ENCODE measurements at regions not wholly inside any gene's neighbourhood (a gene's known extent, or its start where the extent isn't known, plus 50 kb on each side); places are given as distances from the start of the nearest gene placed in this dataset.

- peak; percentile 51 for DNase-seq
These were observed 85.6 kb downstream of the CD8B2 start for GRCh38 chr2:106572541-106573450.

- DNase-seq, result no peak
These were observed 86.6 kb downstream of the CD8B2 start for GRCh38 chr2:106573773-106574172.

DNA sequence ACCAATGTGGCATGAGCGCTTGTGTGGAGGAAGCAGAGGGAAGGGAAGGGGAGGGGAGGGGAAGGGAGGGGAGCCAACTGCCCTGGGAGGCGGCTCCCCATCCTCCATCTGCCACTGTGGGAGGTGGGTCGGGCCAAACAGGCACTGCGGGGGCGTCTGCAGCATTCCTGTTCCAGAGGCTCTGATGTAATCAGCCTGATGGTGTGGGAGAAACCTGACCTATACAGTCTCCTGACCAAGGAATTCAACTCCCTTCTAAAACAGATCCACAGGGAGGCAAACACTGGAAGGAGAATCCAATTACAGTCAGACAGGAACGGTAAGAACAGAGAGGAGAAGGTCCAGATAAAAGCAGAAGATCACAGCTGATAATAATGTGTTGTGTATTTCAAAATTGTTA, 88.8 kb downstream of the CD8B2 start:
- peak; percentile 90 for DNase-seq

DNA sequence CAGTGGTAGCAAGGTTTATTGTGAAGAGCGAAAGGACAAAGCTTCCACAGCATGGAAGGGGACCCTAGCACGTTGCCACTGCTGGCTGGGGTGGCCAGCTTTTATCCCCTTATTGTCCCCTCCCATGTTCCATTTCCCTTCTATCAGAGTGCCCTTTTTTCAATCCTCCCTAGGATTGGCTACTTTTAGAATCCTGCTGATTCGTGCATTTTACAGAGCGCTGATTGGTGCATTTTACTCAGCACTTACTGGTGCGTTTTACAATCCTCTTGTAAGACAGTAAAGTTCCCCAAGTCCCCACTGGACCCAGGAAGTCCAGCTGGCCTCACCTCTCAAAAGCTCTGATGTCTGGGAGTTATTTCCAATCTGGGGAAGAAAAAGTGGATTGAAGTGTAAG, 90.1 kb downstream of the CD8B2 start:
- no peak for DNase-seq

- no peak for DNase-seq
These were observed 92.6 kb downstream of the CD8B2 start for GRCh38 chr2:106579750-106580197.

GRCh38 chr2:106580241-106580640, 93.1 kb downstream of the CD8B2 start:
- no peak for DNase-seq

DNA sequence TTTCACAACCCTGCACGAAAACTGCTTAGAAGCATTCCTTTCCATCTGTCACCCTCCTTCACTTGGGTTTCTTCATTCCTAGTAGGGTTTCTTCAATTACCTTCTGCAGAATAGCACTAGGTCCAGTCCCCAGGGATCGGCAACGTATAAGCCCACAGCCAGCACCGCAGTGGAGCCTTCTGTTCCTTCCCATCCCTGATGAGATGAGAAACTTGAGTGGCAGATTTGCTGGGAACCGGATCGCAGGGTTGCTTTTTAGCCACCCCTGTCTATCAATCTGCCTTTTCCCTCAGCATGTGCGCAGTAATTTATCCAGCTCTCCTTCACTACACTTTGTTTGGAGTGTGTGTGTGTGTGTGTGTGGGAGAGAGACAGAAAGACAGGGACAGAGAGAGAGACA, 94.2 kb downstream of the CD8B2 start:
- DNase-seq, result peak; percentile 36

- no peak for DNase-seq
These were observed 94.6 kb downstream of the CD8B2 start for GRCh38 chr2:106581755-106582147.

GRCh38 chr2:106582148-106583143, 95.3 kb downstream of the CD8B2 start:
- peak; percentile 90 for DNase-seq

DNA sequence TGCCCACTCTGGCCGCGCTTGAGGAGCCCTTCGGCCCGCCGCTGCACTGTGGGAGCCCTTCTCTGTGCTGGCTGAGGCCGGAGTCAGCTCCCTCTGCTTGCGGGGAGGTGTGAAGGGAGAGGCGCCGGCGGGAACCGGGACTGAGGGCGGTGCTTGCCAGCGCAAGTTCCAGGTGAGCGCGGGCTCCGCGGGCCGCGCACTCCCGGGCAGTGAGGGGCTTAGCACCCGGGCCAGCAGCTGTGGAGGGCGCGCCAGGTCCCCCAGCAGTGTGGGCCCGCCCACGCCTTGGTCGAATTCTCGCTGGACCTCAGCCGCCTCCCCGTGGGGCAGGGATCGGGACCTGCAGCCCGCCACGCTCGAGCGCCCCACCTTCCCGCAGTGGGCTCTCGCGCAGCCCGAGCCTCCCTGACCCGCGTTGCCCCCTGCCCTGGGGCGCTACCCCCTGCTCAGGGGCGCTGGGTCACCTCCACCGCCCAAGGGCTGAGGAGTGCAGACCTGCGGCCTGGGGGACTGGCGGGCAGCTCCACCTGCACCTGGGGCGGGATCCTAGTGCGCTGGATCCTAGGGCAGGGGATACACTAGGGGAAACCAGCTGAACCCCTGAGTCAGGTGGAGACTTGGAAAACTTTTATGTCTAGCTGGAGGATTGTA, 97.3 kb downstream of the CD8B2 start:
- no peak for DNase-seq

- DNase-seq, result no peak
These were observed 109.7 kb downstream of the CD8B2 start for GRCh38 chr2:106596844-106597243.

DNA sequence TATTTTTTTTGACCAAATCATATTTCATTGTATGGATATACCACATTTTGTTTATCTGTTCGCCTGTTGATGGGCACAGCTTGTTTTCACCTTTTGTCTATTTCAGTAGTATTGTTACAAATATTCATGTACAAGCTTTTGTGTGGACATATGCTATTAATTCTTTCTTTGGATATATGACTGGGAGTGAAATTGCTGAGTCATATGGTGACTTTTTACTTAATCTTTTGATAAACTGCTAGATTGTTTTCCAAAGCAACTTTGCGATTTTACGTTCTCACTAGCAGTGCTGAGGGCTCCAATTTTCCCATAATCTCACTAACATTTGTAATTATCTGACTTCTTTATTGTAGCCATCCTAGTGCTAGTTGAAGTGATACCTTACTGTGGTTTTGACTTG, 112.4 kb downstream of the CD8B2 start:
- no peak for DNase-seq

- no peak for DNase-seq
These were observed 114.9 kb downstream of the CD8B2 start for GRCh38 chr2:106602042-106602441.

DNA sequence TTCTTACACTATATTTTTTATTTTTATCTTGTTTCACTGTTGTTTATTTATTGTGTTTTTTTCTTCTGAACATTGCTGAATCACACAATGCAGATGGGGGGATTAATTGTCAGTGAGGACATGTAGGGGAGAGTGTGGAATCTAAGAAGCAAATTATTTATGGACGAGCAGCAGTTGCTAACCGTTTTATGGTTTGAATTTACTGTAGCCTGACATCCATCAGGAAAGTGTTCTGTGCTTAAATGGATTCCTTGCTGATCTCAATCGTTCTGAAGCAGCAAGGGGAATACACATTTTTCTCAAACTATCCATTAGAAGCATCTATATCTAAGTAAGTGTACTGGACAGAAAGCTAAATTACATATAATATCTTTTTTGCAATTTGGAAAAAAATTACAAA, 119.5 kb downstream of the CD8B2 start:
- DNase-seq, result no peak

DNA sequence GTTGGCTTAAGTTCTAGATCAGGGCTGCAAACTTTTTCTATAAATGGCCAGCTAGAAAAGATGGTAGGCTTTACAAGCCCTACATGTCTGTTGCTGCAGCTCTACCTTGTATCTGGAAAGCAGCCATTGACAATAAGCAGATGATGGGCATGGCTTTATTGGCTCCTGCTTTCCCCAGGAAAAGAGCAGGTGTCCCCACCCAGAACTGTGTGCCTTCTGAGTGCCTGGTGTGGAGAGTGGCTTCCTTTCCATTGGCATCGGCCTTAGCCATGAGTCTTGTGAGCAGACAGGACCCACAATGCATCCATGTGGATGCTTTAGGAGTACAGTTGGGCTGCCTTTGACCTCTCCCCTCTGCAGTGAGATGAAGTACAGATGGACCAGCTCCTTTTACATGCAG, 120.2 kb downstream of the CD8B2 start:
- no peak for DNase-seq

GRCh38 chr2:106609780-106610179, 122.6 kb downstream of the CD8B2 start:
- DNase-seq, result no peak

DNA sequence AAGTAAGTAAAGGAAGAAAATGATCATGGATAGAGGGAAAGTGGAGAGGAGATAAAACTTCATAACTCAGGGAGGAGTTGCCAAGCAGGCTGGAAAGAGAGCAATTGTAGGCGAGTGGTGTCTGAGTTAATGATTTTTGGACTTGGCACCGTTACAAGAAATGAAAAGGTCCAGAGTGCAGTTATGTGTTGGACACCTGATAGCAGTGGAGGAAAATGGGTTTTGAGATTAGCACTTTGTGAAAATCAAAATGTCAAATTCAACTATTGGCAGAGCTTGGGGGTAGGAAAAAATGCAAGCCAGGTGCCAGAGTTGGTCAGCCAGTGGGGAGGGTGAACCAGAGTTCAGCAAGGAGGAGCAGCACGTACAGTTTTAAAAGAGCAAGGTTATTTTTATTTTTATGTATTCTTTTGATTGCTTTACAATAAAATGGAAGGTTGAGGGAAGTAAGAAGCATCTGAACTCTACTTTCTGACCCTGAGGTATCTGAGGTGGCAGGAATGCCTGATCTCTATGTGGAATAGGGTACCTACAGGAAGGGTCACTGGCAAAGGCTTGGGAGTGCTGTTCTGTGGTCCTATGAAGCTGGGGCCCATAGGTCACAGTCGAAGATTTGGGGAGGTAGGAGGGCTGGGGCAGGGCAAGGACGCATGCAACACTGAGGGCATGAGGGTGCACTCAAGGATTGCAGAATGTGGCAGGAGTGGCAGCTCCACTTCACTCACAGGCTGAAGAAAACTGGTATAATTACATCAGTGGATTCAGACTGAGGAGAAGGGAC, 127.5 kb downstream of the CD8B2 start:
- no peak for DNase-seq

GRCh38 chr2:106618614-106619013, 131.4 kb downstream of the CD8B2 start:
- no peak for DNase-seq

- DNase-seq, result no peak
These were observed 136.3 kb downstream of the CD8B2 start for GRCh38 chr2:106623456-106623855.

DNA sequence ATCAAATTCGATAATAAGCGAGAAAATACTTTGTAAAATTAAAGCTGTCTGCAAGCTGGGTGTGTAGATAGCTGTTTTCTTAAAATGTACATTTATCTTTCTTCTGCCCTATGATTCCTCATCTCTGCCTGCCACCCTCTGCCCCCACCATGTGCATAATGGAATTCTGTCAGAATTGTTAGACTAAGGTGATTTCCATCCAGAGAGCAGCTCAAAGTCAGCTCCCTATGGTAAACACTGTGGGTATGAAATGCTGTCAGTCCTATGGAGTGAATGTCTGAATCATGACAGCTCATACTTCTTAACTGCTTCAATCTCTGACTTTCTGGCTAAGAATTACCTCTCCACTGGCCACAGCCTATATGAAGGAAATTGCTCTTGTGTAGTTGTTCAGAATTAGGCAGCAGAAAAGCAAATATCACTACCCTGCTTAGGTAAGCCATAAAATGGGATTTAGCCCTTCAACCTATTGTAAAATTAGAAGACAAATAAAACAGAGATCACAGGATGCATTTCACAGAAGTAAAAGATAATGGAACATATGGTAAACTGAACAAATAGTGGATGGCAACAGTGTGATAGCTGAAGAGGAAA, 137.7 kb downstream of the CD8B2 start:
- DNase-seq, result no peak

DNA sequence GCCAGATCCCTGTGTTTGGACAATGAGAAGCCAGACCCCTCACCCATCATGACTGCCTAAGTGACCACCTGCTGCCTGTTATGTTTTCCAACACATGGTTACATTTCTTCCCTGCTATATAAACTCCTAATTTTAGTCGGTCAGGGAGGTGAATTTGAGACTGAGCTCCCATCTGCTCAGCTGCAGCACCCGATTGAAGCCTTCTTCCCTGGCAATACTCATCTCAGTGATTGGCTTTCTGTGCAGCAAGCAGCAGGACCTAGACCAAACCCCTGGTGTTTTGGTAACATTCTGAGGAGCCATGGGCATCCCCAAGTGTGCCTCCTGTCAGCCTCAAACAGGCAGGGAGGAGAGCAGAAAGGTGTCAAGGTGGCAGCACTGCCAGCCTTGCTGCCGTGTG, 141.2 kb downstream of the CD8B2 start:
- no peak for DNase-seq

GRCh38 chr2:106629981-106630380, 142.8 kb downstream of the CD8B2 start:
- no peak for DNase-seq
